GM12872 (cell line): ENCODE measurements at regions not wholly inside any gene's neighbourhood (a gene's known extent, or its start where the extent isn't known, plus 50 kb on each side); places are given as distances from the start of the nearest gene placed in this dataset.

Experiments used
- CTCF ChIP-seq: IDR thresholded peaks from 3 replicates; pipeline ENCODE4 v1.5.1; 2011; ENCODE audit warnings: low read depth, mild to moderate bottlenecking, low read length, moderate library complexity; ENCODE audit not compliant: insufficient read depth

GRCh38 chr18:39311111-39311712, 1745.6 kb upstream of the CELF4 start:
- TF ChIP-seq CTCF, result no peak

GRCh38 chr18:39305766-39306165, 1740.2 kb upstream of the CELF4 start:
- no peak for TF ChIP-seq CTCF

DNA sequence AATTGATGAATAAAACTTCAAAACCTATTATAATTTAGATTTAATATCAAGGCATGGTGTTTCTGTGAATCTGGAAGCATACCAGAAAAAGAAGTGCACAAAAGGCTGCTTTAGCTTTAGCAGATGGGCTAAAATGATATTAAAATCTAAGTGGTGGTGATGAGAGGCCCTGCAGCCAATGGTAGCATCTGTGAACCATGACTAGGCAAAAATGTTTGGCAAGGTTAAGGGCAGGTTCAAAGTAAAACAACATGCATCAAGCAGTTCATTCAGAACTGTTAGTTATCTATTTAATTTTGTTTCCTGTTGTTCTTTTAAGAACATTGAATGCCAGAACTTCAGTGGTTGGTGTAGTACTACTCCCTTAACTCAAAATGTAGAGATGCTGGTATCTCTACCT, 1736.9 kb upstream of the CELF4 start:
- TF ChIP-seq CTCF, result no peak

DNA sequence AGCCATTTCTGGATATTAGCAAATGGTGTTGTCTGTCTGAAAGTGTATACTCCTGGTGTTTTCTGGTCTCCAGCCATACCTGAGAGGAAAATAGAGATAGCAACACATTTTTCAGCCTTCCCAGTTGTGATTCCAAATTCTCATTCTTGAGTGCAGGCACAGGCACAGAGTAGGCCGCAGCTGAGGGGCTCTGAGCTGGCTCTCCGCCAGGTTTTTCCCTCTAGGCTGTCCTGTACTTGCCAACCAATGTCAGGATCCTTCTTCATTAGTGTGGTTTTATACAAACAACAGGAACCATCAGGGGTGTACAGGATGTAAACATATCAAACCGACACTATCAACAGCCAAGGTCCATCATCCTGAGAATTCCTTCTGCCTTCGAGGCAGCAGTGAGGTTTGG, 1733.6 kb upstream of the CELF4 start:
- no peak for TF ChIP-seq CTCF

GRCh38 chr18:39297225-39297624, 1731.6 kb upstream of the CELF4 start:
- no peak for TF ChIP-seq CTCF

DNA sequence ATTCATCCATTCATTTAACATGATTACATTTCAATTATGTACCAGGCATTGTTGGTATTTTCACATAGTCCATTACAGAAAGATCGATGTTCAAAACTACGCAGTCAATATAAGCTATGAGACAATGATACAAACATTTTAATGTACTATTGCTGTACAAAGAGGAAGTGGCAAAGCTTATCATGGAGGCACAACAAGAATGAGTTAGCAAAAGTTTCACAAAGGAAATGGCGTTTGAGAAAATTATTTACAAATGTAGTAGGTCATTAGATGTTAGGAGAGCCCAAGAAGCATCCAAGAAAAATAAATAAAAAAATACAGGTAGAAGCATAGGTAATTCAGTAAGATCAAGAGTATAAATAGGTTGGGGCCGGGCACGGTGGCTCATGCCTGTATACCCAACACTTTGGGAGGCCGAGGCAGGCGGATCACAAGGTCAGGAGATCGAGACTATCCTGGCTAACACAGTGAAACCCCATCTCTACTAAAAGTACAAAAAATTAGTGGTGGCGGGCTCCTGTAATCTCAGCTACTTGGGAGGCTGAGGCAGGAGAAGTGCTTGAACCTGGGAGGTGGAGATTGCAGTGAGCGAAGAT, 1730.8 kb upstream of the CELF4 start:
- TF ChIP-seq CTCF, result no peak

GRCh38 chr18:39276764-39277163, 1711.2 kb upstream of the CELF4 start:
- TF ChIP-seq CTCF, result no peak

DNA sequence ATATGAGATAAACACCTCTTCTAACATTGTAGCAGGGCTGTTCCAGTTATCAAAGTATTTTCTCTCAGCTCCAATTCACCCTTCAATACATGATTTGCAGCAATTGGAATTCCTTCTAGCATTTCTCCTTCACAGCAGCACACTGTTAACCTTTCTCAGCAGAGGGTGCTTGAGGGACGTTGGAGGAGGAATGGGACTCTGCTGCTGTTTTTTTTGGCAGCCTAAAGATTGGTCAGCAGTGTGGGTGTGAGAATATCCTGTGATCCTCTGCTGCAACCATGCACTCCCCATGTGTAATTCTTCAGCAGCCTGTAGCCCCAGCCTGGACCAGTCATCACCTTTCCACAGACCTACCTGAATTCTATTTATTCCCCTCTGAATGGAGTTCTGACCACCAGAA, 1708.9 kb upstream of the CELF4 start:
- TF ChIP-seq CTCF, result no peak
